ENCODE measurements at regions not wholly inside any gene's neighbourhood (a gene's known extent, or its start where the extent isn't known, plus 50 kb on each side); places are given as distances from the start of the nearest gene placed in this dataset.
"Not testable (repeated sequence)": the region's sequence is repeated elsewhere in the genome, so short reads cannot be mapped to it uniquely, and the experiment has no call there.

- DNase-seq (ENCODE audit: low spot score): not testable (repeated sequence)
Observed at GRCh38 chr5:158446761-158447160, 587.8 kb upstream of the CLINT1 start.

- not testable (repeated sequence) for DNase-seq (ENCODE audit: low spot score)
Observed at GRCh38 chr5:158439204-158439603, 580.3 kb upstream of the CLINT1 start.

- no peak for DNase-seq (ENCODE audit: low spot score)
Observed at GRCh38 chr5:158436271-158437065, 577.5 kb upstream of the CLINT1 start.

GRCh38 chr5:158435161-158435616, 576.2 kb upstream of the CLINT1 start:
- DNase-seq (ENCODE audit: low spot score): no peak

GRCh38 chr5:158434749-158435148, 575.8 kb upstream of the CLINT1 start:
- DNase-seq (ENCODE audit: low spot score): no peak

- DNase-seq (ENCODE audit: low spot score): no peak
Observed at GRCh38 chr5:158433634-158434033, 574.7 kb upstream of the CLINT1 start.

- no peak for DNase-seq (ENCODE audit: low spot score)
Observed at GRCh38 chr5:158431369-158432029, 572.6 kb upstream of the CLINT1 start.

- no peak for DNase-seq (ENCODE audit: low spot score)
Observed at GRCh38 chr5:158430798-158431167, 571.8 kb upstream of the CLINT1 start.

- DNase-seq (ENCODE audit: low spot score): no peak
Observed at GRCh38 chr5:158430166-158430797, 571.3 kb upstream of the CLINT1 start.

GRCh38 chr5:158429564-158429963, 570.6 kb upstream of the CLINT1 start:
- no peak for DNase-seq (ENCODE audit: low spot score)

GRCh38 chr5:158423623-158424200, 564.8 kb upstream of the CLINT1 start:
- DNase-seq (ENCODE audit: low spot score): no peak

- DNase-seq (ENCODE audit: low spot score): no peak
Observed at GRCh38 chr5:158422653-158423515, 563.9 kb upstream of the CLINT1 start.

- no peak for DNase-seq (ENCODE audit: low spot score)
Observed at GRCh38 chr5:158421319-158421718, 562.4 kb upstream of the CLINT1 start.

GRCh38 chr5:158419186-158419585, 560.2 kb upstream of the CLINT1 start:
- no peak for DNase-seq (ENCODE audit: low spot score)

- DNase-seq (ENCODE audit: low spot score): no peak
Observed at GRCh38 chr5:158414780-158415179, 555.8 kb upstream of the CLINT1 start.

GRCh38 chr5:158414333-158414762, 555.4 kb upstream of the CLINT1 start:
- no peak for DNase-seq (ENCODE audit: low spot score)

- DNase-seq (ENCODE audit: low spot score): no peak
Observed at GRCh38 chr5:158413122-158413680, 554.3 kb upstream of the CLINT1 start.

- DNase-seq (ENCODE audit: low spot score): no peak
Observed at GRCh38 chr5:158410976-158411375, 552.0 kb upstream of the CLINT1 start.

GRCh38 chr5:158409507-158409906, 550.6 kb upstream of the CLINT1 start:
- DNase-seq (ENCODE audit: low spot score): no peak

- DNase-seq (ENCODE audit: low spot score): no peak
Observed at GRCh38 chr5:158407824-158408195, 548.9 kb upstream of the CLINT1 start.
